ENCODE measurements at regions not wholly inside any gene's neighbourhood (a gene's known extent, or its start where the extent isn't known, plus 50 kb on each side); places are given as distances from the start of the nearest gene placed in this dataset.
"Not testable (repeated sequence)": the region's sequence is repeated elsewhere in the genome, so short reads cannot be mapped to it uniquely, and the experiment has no call there.

DNA sequence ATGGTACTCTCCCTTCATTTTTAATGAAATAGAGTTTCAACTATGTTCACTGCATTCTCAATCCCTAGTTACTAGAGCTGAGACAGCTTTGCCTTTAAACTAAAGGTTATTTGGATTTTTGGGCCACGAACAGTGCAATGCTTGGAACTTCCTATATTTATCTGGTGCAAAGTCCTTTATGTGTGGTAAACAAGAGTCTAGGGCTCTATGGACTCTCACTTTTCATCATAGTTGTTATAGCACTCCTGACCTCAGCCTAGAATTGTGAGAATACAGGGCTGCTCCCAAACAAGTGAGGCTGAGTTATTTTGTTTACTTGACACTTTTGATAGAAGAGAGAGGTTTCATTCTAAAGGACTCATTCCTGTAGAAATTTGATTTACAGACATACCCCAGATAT, 144.9 kb upstream of the POMZP3 start:
- H3K9me1 ChIP-seq (replicated peaks; ENCODE audit: control insufficient read depth, extremely low read depth, insufficient read depth, low read length); dilution Hi-C loops (cut with MboI; ENCODE audit: extremely low pct_ligation_motif_present, low sequenced_read_pairs); H3K36me3 ChIP-seq (ENCODE audit: control insufficient read depth in 2 of 2, extremely low read depth in 1 of 2, insufficient read depth in 2 of 2, low read length in 2 of 2); H4K20me1 ChIP-seq (replicated peaks; ENCODE audit: control insufficient read depth, extremely low read depth, insufficient read depth, low read length); H3K79me2 ChIP-seq (ENCODE audit: control insufficient read depth, insufficient read depth, low read length); H3K9ac ChIP-seq (replicated peaks; ENCODE audit: extremely low read depth, insufficient read depth, low read length); H3K9me3 ChIP-seq (replicated peaks; ENCODE audit: control insufficient read depth, insufficient read depth, low read length); FAIRE-seq; DNase-seq (ENCODE audit: low read depth, low spot score); H3K4me3 ChIP-seq (replicated peaks in 1 of 3; ENCODE audit: insufficient read depth in 1 of 3, low read depth in 1 of 3, low read length in 3 of 3); BruUV-seq (replicated peaks); H2AFZ ChIP-seq (ENCODE audit: low read depth, low read length); H3K4me1 ChIP-seq (ENCODE audit: control insufficient read depth, extremely low read depth, insufficient read depth, low read length); H3K4me2 ChIP-seq (ENCODE audit: insufficient read depth, low read length); H3K27ac ChIP-seq (ENCODE audit: insufficient read depth, low read depth, low read length); H3K27me3 ChIP-seq (ENCODE audit: control insufficient read depth in 2 of 2, insufficient read depth in 2 of 2, low read length in 2 of 2); intact Hi-C loops (cut with micrococcal nuclease); POLR2A ChIA-PET; CTCF ChIA-PET: not testable (repeated sequence)

- POLR2A ChIA-PET; H3K4me2 ChIP-seq (ENCODE audit: insufficient read depth, low read length); BruUV-seq (replicated peaks); H2AFZ ChIP-seq (ENCODE audit: low read depth, low read length); H3K9ac ChIP-seq (replicated peaks; ENCODE audit: extremely low read depth, insufficient read depth, low read length); H3K27me3 ChIP-seq (ENCODE audit: control insufficient read depth in 2 of 2, insufficient read depth in 2 of 2, low read length in 2 of 2); intact Hi-C loops (cut with micrococcal nuclease); H3K36me3 ChIP-seq (ENCODE audit: control insufficient read depth in 2 of 2, extremely low read depth in 1 of 2, insufficient read depth in 2 of 2, low read length in 2 of 2); DNase-seq (ENCODE audit: low read depth, low spot score); CTCF ChIA-PET; H3K9me3 ChIP-seq (replicated peaks; ENCODE audit: control insufficient read depth, insufficient read depth, low read length); H3K4me3 ChIP-seq (replicated peaks in 1 of 3; ENCODE audit: insufficient read depth in 1 of 3, low read depth in 1 of 3, low read length in 3 of 3); H3K79me2 ChIP-seq (ENCODE audit: control insufficient read depth, insufficient read depth, low read length); H3K9me1 ChIP-seq (replicated peaks; ENCODE audit: control insufficient read depth, extremely low read depth, insufficient read depth, low read length); H4K20me1 ChIP-seq (replicated peaks; ENCODE audit: control insufficient read depth, extremely low read depth, insufficient read depth, low read length); H3K27ac ChIP-seq (ENCODE audit: insufficient read depth, low read depth, low read length); dilution Hi-C loops (cut with MboI; ENCODE audit: extremely low pct_ligation_motif_present, low sequenced_read_pairs); H3K4me1 ChIP-seq (ENCODE audit: control insufficient read depth, extremely low read depth, insufficient read depth, low read length); FAIRE-seq: not testable (repeated sequence)
Measured at GRCh38 chr7:76763977-76764376, 136.9 kb upstream of the POMZP3 start.

DNA sequence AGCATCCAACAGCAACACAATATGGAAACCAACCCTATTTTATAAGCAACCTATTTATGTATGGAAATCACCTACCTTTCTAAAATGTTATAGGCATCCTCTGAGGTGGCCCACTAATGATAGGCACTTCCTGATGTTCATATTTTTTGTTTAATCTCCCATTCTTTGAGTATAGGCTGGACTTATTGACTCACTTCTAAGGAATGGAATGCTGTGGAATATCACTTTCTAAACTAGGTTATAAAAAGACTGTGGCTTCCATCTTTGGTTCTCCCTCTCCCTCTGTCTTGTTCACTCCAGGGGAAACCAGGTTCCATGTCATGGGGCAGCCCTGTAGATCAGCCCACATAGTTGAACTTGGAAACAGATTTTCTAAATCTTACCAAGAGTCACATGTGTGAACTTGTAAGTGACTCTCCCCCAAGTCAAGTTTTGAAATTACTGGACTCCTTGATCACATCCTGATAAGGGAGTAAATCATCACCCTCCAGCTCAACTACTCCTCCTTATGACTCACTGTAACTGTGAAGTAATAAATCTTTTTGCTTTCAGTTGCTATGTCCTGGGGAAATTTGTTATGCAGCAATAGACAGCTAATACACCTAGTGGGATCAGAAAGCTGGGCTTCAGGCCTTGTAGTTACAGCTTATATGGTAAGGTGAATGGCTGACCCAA, 133.6 kb upstream of the POMZP3 start:
- DNase-seq (ENCODE audit: low read depth, low spot score); dilution Hi-C loops (cut with MboI; ENCODE audit: extremely low pct_ligation_motif_present, low sequenced_read_pairs); H3K27me3 ChIP-seq (ENCODE audit: control insufficient read depth in 2 of 2, insufficient read depth in 2 of 2, low read length in 2 of 2); intact Hi-C loops (cut with micrococcal nuclease); H2AFZ ChIP-seq (ENCODE audit: low read depth, low read length); BruUV-seq (replicated peaks); H3K4me3 ChIP-seq (replicated peaks in 1 of 3; ENCODE audit: insufficient read depth in 1 of 3, low read depth in 1 of 3, low read length in 3 of 3); H3K9me1 ChIP-seq (replicated peaks; ENCODE audit: control insufficient read depth, extremely low read depth, insufficient read depth, low read length); FAIRE-seq; H3K36me3 ChIP-seq (ENCODE audit: control insufficient read depth in 2 of 2, extremely low read depth in 1 of 2, insufficient read depth in 2 of 2, low read length in 2 of 2); H4K20me1 ChIP-seq (replicated peaks; ENCODE audit: control insufficient read depth, extremely low read depth, insufficient read depth, low read length); CTCF ChIA-PET; H3K9me3 ChIP-seq (replicated peaks; ENCODE audit: control insufficient read depth, insufficient read depth, low read length); POLR2A ChIA-PET; H3K4me1 ChIP-seq (ENCODE audit: control insufficient read depth, extremely low read depth, insufficient read depth, low read length); H3K9ac ChIP-seq (replicated peaks; ENCODE audit: extremely low read depth, insufficient read depth, low read length); H3K27ac ChIP-seq (ENCODE audit: insufficient read depth, low read depth, low read length); H3K4me2 ChIP-seq (ENCODE audit: insufficient read depth, low read length); H3K79me2 ChIP-seq (ENCODE audit: control insufficient read depth, insufficient read depth, low read length): not testable (repeated sequence)

- H3K79me2 ChIP-seq (ENCODE audit: control insufficient read depth, insufficient read depth, low read length); H2AFZ ChIP-seq (ENCODE audit: low read depth, low read length); H3K9ac ChIP-seq (replicated peaks; ENCODE audit: extremely low read depth, insufficient read depth, low read length); H3K9me1 ChIP-seq (replicated peaks; ENCODE audit: control insufficient read depth, extremely low read depth, insufficient read depth, low read length); CTCF ChIA-PET; POLR2A ChIA-PET; H3K4me1 ChIP-seq (ENCODE audit: control insufficient read depth, extremely low read depth, insufficient read depth, low read length); DNase-seq (ENCODE audit: low read depth, low spot score); BruUV-seq (replicated peaks); H3K36me3 ChIP-seq (ENCODE audit: control insufficient read depth in 2 of 2, extremely low read depth in 1 of 2, insufficient read depth in 2 of 2, low read length in 2 of 2); intact Hi-C loops (cut with micrococcal nuclease); H3K27ac ChIP-seq (ENCODE audit: insufficient read depth, low read depth, low read length); H3K4me2 ChIP-seq (ENCODE audit: insufficient read depth, low read length); dilution Hi-C loops (cut with MboI; ENCODE audit: extremely low pct_ligation_motif_present, low sequenced_read_pairs); H3K4me3 ChIP-seq (replicated peaks in 1 of 3; ENCODE audit: insufficient read depth in 1 of 3, low read depth in 1 of 3, low read length in 3 of 3); H3K9me3 ChIP-seq (replicated peaks; ENCODE audit: control insufficient read depth, insufficient read depth, low read length); H3K27me3 ChIP-seq (ENCODE audit: control insufficient read depth in 2 of 2, insufficient read depth in 2 of 2, low read length in 2 of 2); FAIRE-seq; H4K20me1 ChIP-seq (replicated peaks; ENCODE audit: control insufficient read depth, extremely low read depth, insufficient read depth, low read length): not testable (repeated sequence)
Measured at GRCh38 chr7:76739538-76739937, 112.5 kb upstream of the POMZP3 start.

Measured in endothelial cell of umbilical vein (primary cell).